NCI-H2227 (cell line): ENCODE measurements at regions not wholly inside any gene's neighbourhood (a gene's known extent, or its start where the extent isn't known, plus 50 kb on each side); places are given as distances from the start of the nearest gene placed in this dataset.

ENCODE experiments used
- DNase-seq: peaks from one replicate; lab custom pipeline; 2025; ENCODE audit not compliant: unreplicated experiment; lab: John Stamatoyannopoulos, UW

- DNase-seq = no peak
Observed at GRCh38 chr12:77364400-77364799, 299.0 kb upstream of the E2F7 start.

GRCh38 chr12:77362509-77363210, 297.3 kb upstream of the E2F7 start:
- peak; percentile 79 for DNase-seq

- DNase-seq = no peak
Observed at GRCh38 chr12:77357655-77358054, 292.3 kb upstream of the E2F7 start.

- DNase-seq = no peak
Observed at GRCh38 chr12:77354766-77355362, 289.5 kb upstream of the E2F7 start.

DNA sequence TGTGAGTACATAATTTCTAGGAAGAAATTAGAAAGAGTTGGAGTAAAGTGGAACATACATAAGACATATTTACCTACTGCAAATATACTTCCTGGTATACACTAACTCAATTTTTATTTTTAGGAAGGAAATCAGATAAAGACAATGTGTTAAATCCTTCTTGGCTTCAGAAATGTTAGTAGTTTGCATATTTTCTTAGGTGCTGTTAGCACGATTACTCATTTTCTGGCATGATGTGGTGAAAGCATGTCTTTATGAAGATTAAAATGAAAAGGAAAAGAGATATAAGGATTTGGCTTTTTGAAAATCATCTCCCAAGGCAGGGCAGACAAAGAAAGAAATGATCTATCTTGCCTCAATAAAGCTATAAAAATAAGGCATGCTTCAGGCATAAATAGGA, 287.6 kb upstream of the E2F7 start:
- no peak for DNase-seq

DNA sequence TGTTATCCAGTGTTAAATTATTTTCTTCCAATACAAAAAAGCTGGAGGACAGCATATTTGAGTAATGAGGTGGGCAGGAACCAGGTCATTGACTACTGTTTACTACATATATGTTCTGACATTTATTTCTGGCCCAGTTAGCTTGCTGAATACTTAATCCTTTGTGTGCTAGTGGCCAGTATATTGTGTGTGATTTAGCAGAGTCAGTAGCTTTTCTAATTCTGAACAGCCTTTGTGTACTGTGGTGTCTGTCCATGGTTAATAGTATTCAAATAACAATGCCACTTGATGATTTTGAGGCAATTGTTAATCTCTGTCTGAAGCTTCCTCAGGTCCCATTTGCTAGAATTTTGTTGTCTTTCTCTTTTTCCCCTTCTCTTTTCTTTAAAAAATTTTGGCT, 286.5 kb upstream of the E2F7 start:
- no peak for DNase-seq

- peak; percentile 26 for DNase-seq
Observed at GRCh38 chr12:77349689-77350370, 284.5 kb upstream of the E2F7 start.

GRCh38 chr12:77347017-77347416, 281.6 kb upstream of the E2F7 start:
- DNase-seq = no peak

- DNase-seq = no peak
Observed at GRCh38 chr12:77345336-77345735, 280.0 kb upstream of the E2F7 start.

DNA sequence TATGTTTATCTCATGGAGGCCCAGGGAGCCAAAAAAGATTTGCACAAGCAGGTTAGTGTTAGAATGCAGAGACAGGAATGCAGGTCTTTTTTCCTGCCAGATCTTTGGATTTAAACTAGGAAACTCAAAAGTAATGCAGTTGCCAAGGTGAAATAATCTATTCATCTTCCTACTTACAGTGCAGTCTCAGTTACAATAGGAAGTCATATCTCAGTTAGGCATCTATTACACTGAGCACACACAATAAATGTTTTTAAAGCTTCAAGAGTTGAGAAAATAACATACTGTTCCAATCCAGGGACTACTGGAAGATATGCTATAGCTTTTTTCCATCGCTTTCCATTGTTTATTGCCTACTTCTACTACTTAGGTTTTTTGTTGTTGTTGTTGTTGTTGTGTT, 279.3 kb upstream of the E2F7 start:
- DNase-seq = no peak

- no peak for DNase-seq
Observed at GRCh38 chr12:77343291-77343690, 277.9 kb upstream of the E2F7 start.

- DNase-seq = no peak
Observed at GRCh38 chr12:77342253-77342652, 276.9 kb upstream of the E2F7 start.

DNA sequence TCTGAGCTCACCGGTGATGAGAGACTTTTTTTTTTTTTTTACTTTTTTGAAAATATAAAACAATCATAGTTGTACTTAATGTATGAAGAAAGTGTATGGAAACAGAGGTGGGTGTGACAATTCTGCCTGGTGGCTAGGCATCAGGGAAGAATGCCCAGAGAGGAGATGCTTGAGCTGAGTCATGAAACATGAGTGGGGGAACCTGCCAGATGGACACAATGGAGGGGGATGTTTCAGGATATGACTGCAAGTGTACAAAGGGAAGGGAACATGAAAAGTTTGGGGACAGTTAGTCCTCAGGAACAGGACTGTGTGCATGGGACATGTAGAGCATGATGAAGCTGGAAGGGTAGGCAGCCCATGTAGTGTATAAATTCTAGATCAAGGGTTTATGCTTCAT, 274.2 kb upstream of the E2F7 start:
- no peak for DNase-seq

DNA sequence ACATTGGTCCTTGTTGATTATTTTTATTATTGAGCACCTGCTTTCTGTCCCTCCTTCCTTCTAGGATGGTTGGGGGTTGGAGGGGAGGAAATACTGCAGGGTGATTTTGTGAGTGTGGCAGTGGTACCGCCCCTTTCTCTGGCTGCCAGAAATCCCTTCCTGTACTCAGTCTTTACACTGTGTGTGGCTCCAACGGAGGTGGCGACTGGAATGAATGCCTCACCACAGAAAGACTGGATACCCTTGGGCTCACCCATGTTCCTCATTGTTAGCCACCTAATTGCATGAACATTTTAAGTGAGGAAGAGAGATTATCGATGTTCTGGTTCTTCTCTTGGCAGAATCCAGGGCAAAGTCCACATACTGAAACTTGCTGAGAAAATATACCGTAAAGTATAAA, 272.0 kb upstream of the E2F7 start:
- peak; percentile 6 for DNase-seq

GRCh38 chr12:77334806-77335205, 269.4 kb upstream of the E2F7 start:
- no peak for DNase-seq

GRCh38 chr12:77328326-77328725, 263.0 kb upstream of the E2F7 start:
- no peak for DNase-seq

DNA sequence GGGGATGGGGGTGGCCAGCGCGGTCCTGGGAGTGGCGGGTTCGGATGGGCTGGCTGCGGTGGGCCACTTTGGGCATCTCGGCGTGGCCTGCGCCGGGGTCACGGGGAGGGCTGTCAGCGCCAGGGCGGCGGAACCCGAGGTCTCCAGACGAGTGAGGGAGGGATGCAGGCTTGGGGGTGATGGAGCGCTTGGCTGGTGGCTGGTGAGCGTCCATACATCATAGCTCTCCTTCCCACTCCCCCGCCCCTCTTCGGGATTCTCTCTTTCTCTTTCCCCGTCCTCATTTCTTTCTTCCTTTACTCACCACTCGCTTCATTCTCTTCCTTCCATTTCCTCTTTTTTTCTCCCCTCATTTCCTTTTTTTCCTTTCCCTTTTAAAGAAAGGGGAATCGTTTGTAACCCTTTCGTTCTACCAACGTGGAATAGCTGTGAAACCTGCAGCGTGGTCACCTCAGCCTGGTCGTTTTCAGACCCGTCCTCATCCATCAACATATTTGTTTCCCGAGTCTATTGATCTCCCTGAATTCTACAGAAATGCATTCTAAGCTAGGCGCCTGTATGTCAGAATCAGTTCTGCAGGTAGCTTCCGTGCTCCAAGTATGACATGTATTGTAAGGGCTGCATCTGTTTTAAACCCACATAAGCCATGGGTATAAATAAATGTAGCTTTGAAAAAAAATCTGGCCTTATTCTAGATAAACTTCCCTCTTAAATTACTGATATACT, 260.3 kb upstream of the E2F7 start:
- peak; percentile 52 for DNase-seq

GRCh38 chr12:77324763-77325468, 259.5 kb upstream of the E2F7 start:
- DNase-seq = peak; percentile 92

- DNase-seq = no peak
Observed at GRCh38 chr12:77324416-77324762, 259.0 kb upstream of the E2F7 start.

DNA sequence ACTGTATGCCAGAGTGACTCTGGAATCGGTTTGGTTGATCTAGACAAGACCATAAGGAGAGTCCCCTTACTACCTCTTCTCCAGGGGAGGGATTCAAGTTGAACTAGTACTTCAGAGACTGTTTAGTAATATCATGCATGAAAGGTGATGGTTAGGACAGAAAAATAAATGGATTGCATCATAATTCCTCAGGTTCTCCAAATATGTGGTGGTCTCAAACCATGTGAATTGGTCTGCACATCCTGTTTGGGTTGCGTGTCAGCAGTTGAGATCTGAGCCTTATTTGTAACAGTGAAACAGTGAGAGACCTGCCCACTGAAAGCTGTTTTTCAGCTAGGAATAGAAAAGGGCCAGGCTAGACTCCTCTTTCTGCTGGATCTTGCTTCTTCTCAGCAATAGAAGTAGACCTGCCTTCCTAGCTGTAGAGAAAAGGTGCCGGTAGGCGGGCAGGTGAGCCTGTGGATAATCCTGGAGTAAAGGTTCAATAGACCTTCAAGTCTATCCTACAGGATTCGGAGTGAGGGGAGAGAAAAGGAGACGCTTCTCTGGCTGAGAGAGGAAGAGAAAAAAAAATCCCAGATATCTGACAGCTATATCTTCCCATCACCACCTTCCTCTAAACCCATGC, 258.5 kb upstream of the E2F7 start:
- DNase-seq = no peak

DNA sequence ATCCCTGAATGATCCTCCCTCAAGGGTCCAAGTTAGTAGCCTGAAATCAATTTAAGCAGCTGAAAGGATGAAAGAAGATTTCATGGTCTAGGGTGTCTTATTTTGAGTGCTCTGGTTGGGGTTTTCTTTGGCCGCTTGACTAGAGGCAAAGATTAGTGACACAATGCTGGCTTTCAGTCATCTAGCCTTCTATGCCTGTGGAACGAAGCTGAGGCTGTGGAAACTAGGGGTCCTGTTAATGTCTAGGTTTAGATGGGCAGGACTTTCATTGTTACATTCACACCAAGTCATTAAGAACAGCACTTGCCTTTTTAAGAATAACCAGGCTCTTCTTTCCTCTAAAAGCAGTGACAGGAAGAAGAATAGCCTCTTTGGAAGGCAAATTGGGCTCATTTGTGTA, 253.8 kb upstream of the E2F7 start:
- DNase-seq = peak; percentile 22
